Lung (tissue), 11 donors: ENCODE measurements at regions not wholly inside any gene's neighbourhood (a gene's known extent, or its start where the extent isn't known, plus 50 kb on each side); places are given as distances from the start of the nearest gene placed in this dataset.

ENCODE experiments used
- ATAC-seq: fragments of 200-7000 bp; cut with Tn5 transposase; one replicate; pipeline ENCODE4 v1.9.1; 2020; ENCODE audit warnings: moderate number of reproducible peaks; ENCODE audit not compliant: insufficient read depth, low FRiP score
- DNase-seq, 3 donors: peaks; one replicate each; pipeline ENCODE4 v3.0.0-alpha.2; 2013 to 2017
- H3K27ac ChIP-seq, 2 donors: one replicate each; pipeline ENCODE4 v1.5.1; 2013; ENCODE audit warnings: mild to moderate bottlenecking in 2 of 2, moderate library complexity in 2 of 2, control low read depth in 1 of 2, inconsistent platforms in 1 of 2, low read depth in 1 of 2, low read length in 1 of 2
- H3K27me3 ChIP-seq, 3 donors: one replicate each; pipeline ENCODE4 v1.5.1; 2013; ENCODE audit warnings: low read length in 2 of 3; ENCODE audit not compliant: control insufficient read depth in 3 of 3, insufficient read depth in 3 of 3
- H3K36me3 ChIP-seq, 4 donors: one replicate each; pipeline ENCODE4 v1.5.1; 2013; ENCODE audit warnings: low read length in 4 of 4, mild to moderate bottlenecking in 1 of 4, moderate library complexity in 1 of 4; ENCODE audit not compliant: control insufficient read depth in 4 of 4, insufficient read depth in 4 of 4
- H3K4me1 ChIP-seq, 5 donors: one replicate each; pipeline ENCODE4 v1.5.1; 2013; ENCODE audit warnings: low read length in 5 of 5, mild to moderate bottlenecking in 2 of 5, moderate library complexity in 1 of 5; ENCODE audit not compliant: control insufficient read depth in 5 of 5, insufficient read depth in 5 of 5
- H3K4me3 ChIP-seq: one replicate; pipeline ENCODE4 v1.5.1; 2013; ENCODE audit warnings: mild to moderate bottlenecking, control low read depth, moderate library complexity
- H3K9ac ChIP-seq, 2 donors: one replicate each; pipeline ENCODE4 v1.5.1; 2013; ENCODE audit warnings: low read length in 2 of 2, control low read depth in 1 of 2; ENCODE audit not compliant: insufficient read depth in 1 of 2
- H3K9me3 ChIP-seq, 4 donors: one replicate each; pipeline ENCODE4 v1.5.1; 2013; ENCODE audit warnings: low read length in 3 of 4, mild to moderate bottlenecking in 1 of 4, moderate library complexity in 1 of 4; ENCODE audit not compliant: control insufficient read depth in 4 of 4, insufficient read depth in 3 of 4
- CTCF ChIP-seq: IDR thresholded peaks from 2 replicates; pipeline ENCODE4 v1.5.1; 2012; ENCODE audit warnings: mild to moderate bottlenecking; ENCODE audit errors: control extremely low read depth, extremely low read depth
- WGBS, 2 donors: extraction: QIAGEN DNeasy Blood & Tissue Kit; methylation state at CpG; one replicate each; pipeline ENCODE4 v1.1.7; 2013; 5-methylcytosine and 5-hydroxymethylcytosine counted together
- donor health status: control.
- donor health status: control.
- donor health status: Bipolar disorder and iron deficiency.
- donor health status: healthy.
- donor health status: DM: yes; HTN: yes; CAD: no.

DNA sequence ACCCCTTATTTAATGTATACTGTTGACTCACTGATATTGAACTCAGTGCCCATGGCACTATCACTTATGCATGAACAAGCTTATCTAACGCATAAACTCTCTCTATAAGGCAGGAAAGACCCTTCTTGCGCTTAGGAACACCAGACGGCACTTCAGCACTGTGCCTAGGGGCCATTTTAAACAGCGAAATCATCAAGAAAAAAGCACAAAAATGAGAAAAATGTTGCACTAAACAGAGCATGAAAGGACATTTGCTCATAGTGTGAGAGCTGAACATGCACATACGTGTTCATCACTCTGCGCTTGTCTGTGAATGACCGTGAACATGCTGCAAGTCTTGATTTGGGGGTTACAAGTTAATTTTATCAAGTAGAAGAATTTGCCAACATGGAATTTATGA lies 109.6 kb downstream of the WDR11 start:
- Histone ChIP-seq H3K9ac (no peak overlapping the region), H3K36me3 (no peaks in the 10 kb centered on the region), H3K4me1 (peaks cover 0 to 17% (median 0%) of the 10 kb centered on the region in 5 donors), H3K27ac (no peak overlapping the region), H3K9me3 (peaks cover 0 to 2% (median 0%) of the 10 kb centered on the region in 4 donors), H3K27me3 (no peaks in the 10 kb centered on the region), H3K4me3 (no peak overlapping the region)
- no peak for DNase-seq
- no peak for TF ChIP-seq CTCF
- ATAC-seq: no peak
- 95% methylated on average over 7 of the region's 7 CpGs for WGBS, 2 donors

GRCh38 chr10:120961795-120962755 lies 110.9 kb downstream of the WDR11 start:
- Histone ChIP-seq H3K4me1 (peaks cover 0 to 17% (median 0%) of the 10 kb centered on the region in 5 donors), H3K4me3 (no peak overlapping the region), H3K9ac (no peak overlapping the region), H3K27me3 (no peaks in the 10 kb centered on the region), H3K9me3 (peaks cover 0 to 2% (median 0%) of the 10 kb centered on the region in 4 donors), H3K27ac (peak overlapping the region in 1 of 2 donors; percentile 74), H3K36me3 (no peaks in the 10 kb centered on the region)
- ATAC-seq: no peak
- no peak for TF ChIP-seq CTCF
- 77 to 83% methylated on average over 17 of the region's 17 CpGs for WGBS, 2 donors
- DNase-seq: peak in 1 of 3 donors; percentile 47

GRCh38 chr10:120962756-120963593 lies 111.8 kb downstream of the WDR11 start:
- peak; percentile 41 to 69 (median 63) for DNase-seq
- no peak for TF ChIP-seq CTCF
- H3K4me3 ChIP-seq: no peak overlapping the region
- peak overlapping the region in 1 of 2 donors; percentile 80 for H3K27ac ChIP-seq
- peaks cover 0 to 1% (median 0%) of the 10 kb centered on the region in 4 donors for H3K9me3 ChIP-seq
- no peak overlapping the region for H3K9ac ChIP-seq
- WGBS, 2 donors: 46 to 57% methylated on average over 23 of the region's 23 CpGs
- H3K27me3 ChIP-seq: no peaks in the 10 kb centered on the region
- peaks cover 0 to 17% (median 0%) of the 10 kb centered on the region in 5 donors for H3K4me1 ChIP-seq
- no peaks in the 10 kb centered on the region for H3K36me3 ChIP-seq
- peak; percentile 77 for ATAC-seq
